DND-41 (cell line): ENCODE measurements at regions not wholly inside any gene's neighbourhood (a gene's known extent, or its start where the extent isn't known, plus 50 kb on each side); places are given as distances from the start of the nearest gene placed in this dataset.

Source experiments
- EZH2 ChIP-seq: IDR thresholded peaks from 3 replicates; pipeline ENCODE4 v1.6.1; 2012; ENCODE audit warnings: borderline replicate concordance, low read depth, mild to moderate bottlenecking, moderate library complexity, low read length, inconsistent platforms; ENCODE audit not compliant: severe bottlenecking
- TF ChIP-seq, protein P1 (sequence below): IDR thresholded peaks from 2 replicates; pipeline ENCODE4 v1.5.1; 2012; ENCODE audit warnings: borderline replicate concordance, low read length, moderate library complexity, mild to moderate bottlenecking; ENCODE audit not compliant: poor library complexity, severe bottlenecking; ENCODE audit errors: extremely low read depth

DNA sequence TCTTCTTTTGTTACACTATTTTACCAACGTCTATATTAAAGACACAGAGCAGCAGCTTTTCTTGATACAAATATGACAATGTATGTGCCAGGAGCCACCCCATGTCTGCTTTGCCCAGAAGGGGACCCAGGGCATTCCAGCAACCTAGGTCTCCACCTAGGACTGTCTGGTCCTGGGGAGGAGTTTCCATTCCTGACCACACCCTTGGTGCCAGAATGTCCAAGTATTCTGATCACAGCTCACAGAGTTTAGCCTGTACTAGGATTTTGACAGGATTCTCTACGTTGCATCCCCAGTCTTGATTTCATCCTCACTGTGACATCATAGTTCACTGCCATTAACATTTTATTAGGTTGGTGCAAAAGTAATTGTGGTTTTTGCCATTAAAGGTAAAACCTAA lies 224.7 kb downstream of the SREK1 start:
- TF ChIP-seq, protein P1, sequence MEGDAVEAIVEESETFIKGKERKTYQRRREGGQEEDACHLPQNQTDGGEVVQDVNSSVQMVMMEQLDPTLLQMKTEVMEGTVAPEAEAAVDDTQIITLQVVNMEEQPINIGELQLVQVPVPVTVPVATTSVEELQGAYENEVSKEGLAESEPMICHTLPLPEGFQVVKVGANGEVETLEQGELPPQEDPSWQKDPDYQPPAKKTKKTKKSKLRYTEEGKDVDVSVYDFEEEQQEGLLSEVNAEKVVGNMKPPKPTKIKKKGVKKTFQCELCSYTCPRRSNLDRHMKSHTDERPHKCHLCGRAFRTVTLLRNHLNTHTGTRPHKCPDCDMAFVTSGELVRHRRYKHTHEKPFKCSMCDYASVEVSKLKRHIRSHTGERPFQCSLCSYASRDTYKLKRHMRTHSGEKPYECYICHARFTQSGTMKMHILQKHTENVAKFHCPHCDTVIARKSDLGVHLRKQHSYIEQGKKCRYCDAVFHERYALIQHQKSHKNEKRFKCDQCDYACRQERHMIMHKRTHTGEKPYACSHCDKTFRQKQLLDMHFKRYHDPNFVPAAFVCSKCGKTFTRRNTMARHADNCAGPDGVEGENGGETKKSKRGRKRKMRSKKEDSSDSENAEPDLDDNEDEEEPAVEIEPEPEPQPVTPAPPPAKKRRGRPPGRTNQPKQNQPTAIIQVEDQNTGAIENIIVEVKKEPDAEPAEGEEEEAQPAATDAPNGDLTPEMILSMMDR, result no peak
- TF ChIP-seq EZH2, result no peak
